Stimulated activated CD8-positive, alpha-beta memory T cell treated with anti-CD3 and anti-CD28 coated beads, Interleukin-2, amount 100 ng/mL, for 48 hours (primary cell): ENCODE measurements at regions not wholly inside any gene's neighbourhood (a gene's known extent, or its start where the extent isn't known, plus 50 kb on each side); places are given as distances from the start of the nearest gene placed in this dataset.
"Not testable (repeated sequence)": the region's sequence is repeated elsewhere in the genome, so short reads cannot be mapped to it uniquely, and the experiment has no call there.

Experiments
- DNase-seq, 2 donors: peaks; one replicate each; pipeline ENCODE4 v3.0.0-alpha.2; 2020; ENCODE audit warnings: low read depth in 2 of 2

GRCh38 chr10:31686599-31686998 lies 242.0 kb downstream of the ARHGAP12 start:
- no peak for DNase-seq

- DNase-seq: no peak
These were observed 244.9 kb downstream of the ARHGAP12 start for GRCh38 chr10:31683682-31684081.

GRCh38 chr10:31679936-31680335 lies 248.7 kb downstream of the ARHGAP12 start:
- no peak for DNase-seq

GRCh38 chr10:31678575-31679516 lies 249.8 kb downstream of the ARHGAP12 start:
- DNase-seq: no peak

GRCh38 chr10:31678139-31678536 lies 250.5 kb downstream of the ARHGAP12 start:
- no peak for DNase-seq

- no peak for DNase-seq
These were observed 251.2 kb downstream of the ARHGAP12 start for GRCh38 chr10:31677195-31678138.

- no peak for DNase-seq
These were observed 252.9 kb downstream of the ARHGAP12 start for GRCh38 chr10:31675726-31676125.

GRCh38 chr10:31669357-31669756 lies 259.3 kb downstream of the ARHGAP12 start:
- DNase-seq: no peak

GRCh38 chr10:31668326-31668725 lies 260.3 kb downstream of the ARHGAP12 start:
- DNase-seq: no peak

- not testable (repeated sequence) for DNase-seq
These were observed 262.8 kb downstream of the ARHGAP12 start for GRCh38 chr10:31665764-31666279.

- no peak for DNase-seq
These were observed 263.8 kb downstream of the ARHGAP12 start for GRCh38 chr10:31664803-31665202.

GRCh38 chr10:31664071-31664470 lies 264.6 kb downstream of the ARHGAP12 start:
- not testable (repeated sequence) for DNase-seq

- DNase-seq: no peak
These were observed 268.3 kb downstream of the ARHGAP12 start for GRCh38 chr10:31660300-31660699.

- DNase-seq: no peak
These were observed 269.0 kb downstream of the ARHGAP12 start for GRCh38 chr10:31659665-31660064.

- no peak for DNase-seq
These were observed 271.2 kb downstream of the ARHGAP12 start for GRCh38 chr10:31657434-31657872.

GRCh38 chr10:31656851-31657433 lies 271.7 kb downstream of the ARHGAP12 start:
- DNase-seq: no peak

- DNase-seq: no peak
These were observed 276.6 kb downstream of the ARHGAP12 start for GRCh38 chr10:31652038-31652437.

- no peak for DNase-seq
These were observed 278.6 kb downstream of the ARHGAP12 start for GRCh38 chr10:31650010-31650409.

GRCh38 chr10:31648966-31649365 lies 279.7 kb downstream of the ARHGAP12 start:
- DNase-seq: no peak

- no peak for DNase-seq
These were observed 280.8 kb downstream of the ARHGAP12 start for GRCh38 chr10:31647861-31648260.

GRCh38 chr10:31646519-31646918 lies 282.1 kb downstream of the ARHGAP12 start:
- DNase-seq: no peak

- no peak for DNase-seq
These were observed 282.8 kb downstream of the ARHGAP12 start for GRCh38 chr10:31645786-31646185.
